ENCODE measurements at regions not wholly inside any gene's neighbourhood (a gene's known extent, or its start where the extent isn't known, plus 50 kb on each side); places are given as distances from the start of the nearest gene placed in this dataset.

DNA sequence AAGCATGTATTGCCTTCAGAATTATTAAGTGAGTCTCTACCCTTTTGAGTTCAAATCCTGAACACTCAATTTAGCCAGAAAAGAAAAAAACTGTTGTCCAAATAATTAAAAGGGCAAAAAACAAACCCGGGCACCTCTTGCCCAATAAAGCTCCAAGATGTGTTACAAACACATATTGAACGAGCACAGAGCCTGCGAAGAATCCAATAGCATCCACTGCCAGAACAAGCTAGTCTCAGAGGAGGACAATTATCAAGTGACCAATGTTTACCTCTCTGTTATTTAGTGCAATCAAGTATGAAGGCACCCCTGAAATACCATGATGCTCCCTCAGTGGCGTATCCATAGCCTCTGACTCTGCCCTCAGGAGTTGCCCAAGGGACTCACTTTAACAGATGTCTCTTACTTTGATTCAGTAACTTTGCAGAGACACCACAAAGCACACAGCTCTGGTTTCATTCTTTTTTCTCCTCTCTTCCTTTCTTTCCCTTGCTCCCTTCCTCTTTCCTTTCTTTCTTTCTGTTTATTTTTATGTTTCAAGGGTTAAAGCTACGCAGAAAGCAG, 93.5 kb upstream of the SPATS2L start:
- no peak for DNase-seq (ENCODE audit: low read depth)

DNA sequence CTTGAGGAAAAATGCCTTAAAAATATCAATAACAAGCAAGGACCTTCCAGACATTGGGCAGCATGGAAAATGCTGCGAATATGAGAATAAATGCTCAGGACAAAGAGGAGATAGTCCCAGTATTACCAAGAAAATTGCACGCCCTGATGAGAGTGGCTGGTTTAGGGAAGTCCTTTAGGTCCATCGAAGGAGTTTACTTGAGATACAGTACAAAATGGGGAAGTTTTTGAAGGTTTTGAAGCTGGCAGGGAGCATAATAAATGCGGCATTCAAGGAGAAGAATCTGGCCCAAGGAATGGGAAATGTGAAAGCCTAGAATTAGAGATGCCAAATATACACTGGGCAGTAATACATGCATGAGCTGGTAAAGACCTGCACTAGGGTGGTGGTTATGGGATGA, 90.2 kb upstream of the SPATS2L start:
- DNase-seq (ENCODE audit: low read depth): no peak

DNA sequence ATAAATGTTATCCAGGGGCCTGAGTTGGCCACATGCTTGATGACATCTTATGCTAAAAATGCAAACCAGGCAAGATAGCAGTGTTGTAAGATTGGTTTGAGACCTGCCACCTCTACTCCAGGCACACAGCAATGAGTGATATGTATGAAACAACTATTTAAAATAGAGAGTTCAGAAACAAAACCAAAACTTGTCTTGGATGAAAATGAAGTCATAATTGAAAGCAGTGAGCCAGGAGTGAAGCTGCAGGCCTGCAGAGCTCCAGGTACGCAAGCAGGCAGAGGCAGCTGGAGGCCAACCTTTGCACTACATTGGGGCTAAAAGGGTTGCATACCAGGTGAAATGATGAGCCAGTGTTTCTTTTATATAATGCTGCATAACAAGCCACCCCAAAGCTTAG, 89.2 kb upstream of the SPATS2L start:
- no peak for DNase-seq (ENCODE audit: low read depth)

DNA sequence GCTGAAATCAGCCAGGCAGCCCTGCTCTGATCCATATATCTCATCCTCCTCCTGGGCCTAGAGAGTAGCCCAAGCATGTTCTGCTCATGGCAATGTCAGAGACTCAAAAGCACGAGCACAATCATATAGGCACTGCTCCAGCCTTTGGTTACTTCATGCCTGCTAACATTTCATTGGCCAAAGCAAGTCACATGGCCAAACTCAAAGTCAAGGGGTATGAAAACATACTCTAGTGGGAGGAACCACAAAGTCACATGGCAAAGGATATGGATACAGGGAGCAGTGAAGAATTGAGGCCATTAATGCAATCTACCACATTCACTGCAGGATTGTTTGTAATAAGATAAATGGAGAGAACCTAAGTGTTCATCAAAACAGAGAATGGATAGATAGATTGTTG, 87.8 kb upstream of the SPATS2L start:
- no peak for DNase-seq (ENCODE audit: low read depth)

DNA sequence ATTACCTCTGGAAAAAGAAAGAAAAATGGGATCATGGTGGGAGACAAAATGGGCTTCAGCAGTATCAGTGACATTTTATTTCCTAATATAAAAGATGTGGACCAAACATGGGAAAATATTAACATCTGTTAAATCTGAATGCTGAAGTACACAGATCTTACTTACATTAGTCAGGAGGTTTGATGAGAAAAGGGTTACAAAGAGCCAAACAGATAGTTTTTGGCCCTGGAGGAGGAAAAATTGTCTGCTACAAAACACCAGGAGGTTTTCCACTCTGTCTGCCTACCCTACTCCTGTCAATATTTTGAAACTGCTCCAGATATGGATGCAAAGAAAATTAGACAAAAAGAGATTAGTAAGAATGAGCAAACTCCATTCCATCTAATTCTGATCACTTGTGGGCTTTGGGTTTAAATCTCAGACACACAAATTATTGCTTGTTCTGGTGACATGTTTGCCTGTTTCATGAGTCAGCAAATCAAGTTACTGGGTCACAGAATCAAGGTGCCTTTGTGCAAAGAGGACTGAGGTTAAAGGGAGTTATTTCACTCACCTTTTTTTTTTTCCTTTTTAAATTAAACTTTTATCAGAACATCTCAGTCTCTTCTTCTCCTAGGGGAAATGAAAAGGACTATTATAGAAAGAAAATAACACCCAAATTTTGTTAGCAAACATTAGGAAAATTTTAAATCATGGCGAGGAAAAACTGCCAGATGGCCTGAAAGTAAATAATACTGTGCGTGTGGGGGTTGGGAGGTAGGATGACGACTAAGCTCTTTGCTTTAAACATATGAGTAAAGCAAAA, 87.0 kb upstream of the SPATS2L start:
- DNase-seq (ENCODE audit: low read depth): no peak

DNA sequence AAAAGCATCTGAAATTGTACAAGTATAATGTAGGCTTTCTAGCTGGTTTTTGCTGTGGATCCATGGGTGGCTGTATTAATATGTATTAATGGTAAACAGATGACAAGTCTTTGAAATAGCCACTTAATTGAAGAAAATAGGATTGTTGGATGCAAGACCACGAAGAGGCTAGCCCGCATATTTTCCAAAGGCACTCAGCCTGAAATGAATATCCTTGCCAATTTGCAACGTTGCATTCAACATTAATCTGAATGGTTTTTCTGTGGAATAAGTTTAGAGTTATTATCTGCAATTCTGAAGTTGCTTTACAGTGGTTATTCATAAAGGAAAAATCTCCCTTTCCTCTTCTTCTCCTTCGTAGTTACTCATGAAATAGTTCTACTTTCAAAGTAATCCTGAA, 86.2 kb upstream of the SPATS2L start:
- no peak for DNase-seq (ENCODE audit: low read depth)

DNA sequence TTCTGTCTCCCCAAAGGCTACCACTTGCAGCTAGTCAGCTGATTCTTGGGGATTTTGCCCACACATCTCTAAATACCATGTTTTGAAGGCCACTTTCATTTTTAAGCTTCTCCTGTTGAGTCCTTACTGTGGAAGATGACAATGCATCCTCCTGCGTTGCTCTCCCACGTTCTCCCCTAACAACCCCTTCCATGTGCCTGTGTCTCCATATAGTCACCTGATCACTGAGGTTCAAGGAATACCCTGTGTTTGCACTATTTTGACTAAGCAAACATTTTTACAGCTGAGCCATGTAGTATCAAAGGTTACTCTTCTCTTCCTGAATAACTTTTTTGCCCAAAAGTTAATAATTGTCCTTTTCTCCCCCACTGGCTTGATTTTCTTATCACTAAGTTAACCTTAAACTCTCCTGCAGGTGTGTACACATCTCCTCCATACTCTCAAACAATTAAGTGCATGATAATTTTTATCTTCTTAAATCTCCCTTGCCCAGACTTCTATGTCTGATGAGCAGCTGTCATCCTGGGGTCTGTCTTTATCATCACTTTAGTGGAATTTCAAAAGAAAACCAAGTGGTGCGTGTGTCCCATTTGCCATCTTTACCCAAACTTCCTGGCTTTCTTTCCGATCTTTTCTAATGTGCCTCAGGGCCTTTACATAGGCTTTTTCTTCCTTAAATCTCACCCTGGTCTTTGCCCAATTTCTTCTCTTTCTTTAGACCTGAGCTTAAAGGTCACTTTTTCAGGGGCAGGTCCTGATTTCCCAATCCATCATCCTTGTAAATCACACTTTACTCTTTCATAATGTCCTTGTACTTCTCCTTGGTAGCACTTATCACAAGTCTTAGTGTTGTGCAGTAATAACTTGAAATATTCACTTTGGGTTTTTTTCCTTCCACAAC, 85.2 kb upstream of the SPATS2L start:
- DNase-seq (ENCODE audit: low read depth): no peak

DNA sequence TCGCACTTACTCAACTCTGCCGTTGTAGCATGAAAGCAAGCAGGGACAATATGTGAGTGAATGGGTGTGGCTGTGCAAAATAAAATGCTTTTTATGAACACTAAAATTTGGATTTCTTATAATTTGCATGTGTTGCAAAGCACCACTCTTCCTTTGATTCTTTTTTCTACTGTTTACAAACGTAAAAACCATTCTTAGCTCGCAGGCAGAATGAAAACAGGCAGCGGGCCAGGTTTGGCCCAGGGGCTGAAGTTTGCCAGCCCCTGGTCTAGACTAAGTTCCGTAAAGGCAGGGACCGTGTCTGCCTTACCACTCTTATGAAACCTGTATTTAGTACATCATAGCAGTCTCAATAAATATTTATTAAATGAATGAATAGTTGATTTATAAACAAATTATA, 83.7 kb upstream of the SPATS2L start:
- DNase-seq (ENCODE audit: low read depth): no peak

DNA sequence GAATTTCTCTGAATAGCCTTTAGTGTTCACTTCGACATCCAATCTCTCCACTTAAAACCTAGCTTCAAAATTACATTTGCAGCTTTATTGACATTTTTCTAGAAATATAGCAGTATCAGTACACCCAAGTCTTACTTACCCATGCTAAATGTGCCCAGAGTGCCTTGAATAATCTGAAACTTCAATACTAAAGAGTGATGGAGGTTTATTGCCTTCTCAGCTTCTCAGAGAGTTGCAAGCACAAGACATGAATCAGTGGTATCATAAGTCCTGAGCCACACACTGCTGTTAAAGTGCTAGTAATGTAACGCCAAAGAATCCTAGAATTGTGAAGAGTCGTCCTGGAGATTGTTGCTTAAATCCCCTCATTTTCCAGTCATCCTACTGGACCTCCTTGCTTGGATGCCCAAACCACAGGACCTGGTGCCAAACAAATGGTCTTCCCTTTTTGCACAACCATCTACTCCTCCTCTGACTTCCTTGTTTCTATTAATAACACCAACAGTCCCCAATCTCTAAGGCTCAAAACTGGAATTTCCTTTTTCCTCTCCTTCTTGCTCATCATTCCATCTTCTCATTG, 83.2 kb upstream of the SPATS2L start:
- DNase-seq (ENCODE audit: low read depth): no peak

DNA sequence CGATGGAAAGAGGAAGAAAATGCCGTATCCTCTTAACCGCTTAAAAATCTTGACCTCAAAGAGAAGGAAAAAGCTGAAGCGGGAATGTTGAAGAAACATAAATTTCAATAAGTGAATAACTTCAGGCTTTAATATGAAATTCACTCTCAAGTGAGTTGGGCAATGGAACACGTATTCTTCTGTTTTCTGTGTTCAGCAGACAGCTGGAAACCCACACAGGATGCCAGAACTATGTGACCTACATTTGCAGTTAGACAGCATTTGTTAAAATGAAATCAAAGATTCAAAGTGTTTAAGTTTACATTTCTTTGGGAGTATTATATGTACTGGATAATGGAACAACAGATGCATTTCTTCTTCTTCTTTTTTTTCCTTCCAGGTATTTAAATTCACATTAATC, 80.5 kb upstream of the SPATS2L start:
- DNase-seq (ENCODE audit: low read depth): no peak

DNA sequence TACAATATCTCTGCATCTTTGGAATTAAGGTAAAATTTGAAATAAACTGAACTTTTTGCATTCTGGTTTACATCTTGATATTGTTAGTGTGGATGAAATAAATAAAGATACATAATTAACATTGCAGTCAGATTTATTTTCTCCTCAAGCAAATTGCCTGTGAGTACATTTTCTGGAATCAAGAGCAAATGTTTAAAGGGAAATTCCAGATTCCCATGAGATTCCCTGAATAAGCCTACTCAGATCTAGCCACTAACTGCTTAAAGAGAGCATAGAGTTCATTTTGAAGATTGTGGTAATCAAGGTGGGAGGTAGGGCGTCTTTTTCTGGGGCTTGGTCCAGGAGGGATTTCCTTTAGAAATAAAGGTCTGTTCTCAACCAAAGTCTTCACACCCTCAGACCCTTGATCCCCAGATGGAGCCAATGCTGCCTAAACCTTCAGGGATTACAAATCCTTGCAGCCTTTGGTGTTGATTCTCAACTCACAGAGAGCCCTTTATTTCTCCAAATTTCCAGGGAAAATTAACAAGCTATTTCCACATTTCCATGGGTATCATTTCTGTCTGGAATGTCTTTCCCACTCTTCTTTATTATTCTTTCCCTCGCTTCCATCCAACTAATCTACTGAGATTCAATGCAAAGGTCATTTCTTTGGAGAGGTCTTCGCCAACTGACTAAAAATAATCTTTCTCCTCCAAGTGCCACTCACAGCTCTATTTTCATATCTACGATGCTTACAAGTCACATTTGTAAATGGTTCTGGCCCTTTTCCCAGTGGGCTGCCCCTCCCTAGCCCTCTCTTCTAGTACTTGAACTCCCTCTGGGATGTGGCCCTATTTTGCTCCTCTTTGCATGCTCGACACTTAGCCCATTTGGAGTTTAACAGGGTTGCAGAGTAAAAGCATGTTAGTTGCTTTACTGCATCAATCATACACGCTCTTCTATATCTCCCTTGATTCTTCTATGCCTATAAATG, 79.8 kb upstream of the SPATS2L start:
- DNase-seq (ENCODE audit: low read depth): no peak

DNA sequence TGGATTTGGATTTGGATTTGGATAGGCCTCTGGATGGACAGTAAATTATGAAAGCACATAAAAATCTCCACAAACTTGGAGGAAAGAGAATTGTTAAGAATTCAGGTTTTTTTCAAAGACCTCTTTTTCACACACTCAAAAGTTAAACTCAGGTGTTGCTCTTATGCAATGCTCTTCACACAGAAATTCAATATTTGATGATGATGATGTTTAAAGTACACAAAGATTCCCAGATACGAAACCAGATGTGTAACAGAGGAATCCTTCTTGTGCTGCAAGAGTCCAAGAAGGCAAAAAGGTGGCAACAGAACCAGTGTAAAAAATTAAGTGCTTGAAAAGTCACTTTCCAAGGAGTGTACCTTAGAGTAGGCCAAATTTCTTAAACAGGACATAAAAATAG, 75.8 kb upstream of the SPATS2L start:
- DNase-seq (ENCODE audit: low read depth): no peak

DNA sequence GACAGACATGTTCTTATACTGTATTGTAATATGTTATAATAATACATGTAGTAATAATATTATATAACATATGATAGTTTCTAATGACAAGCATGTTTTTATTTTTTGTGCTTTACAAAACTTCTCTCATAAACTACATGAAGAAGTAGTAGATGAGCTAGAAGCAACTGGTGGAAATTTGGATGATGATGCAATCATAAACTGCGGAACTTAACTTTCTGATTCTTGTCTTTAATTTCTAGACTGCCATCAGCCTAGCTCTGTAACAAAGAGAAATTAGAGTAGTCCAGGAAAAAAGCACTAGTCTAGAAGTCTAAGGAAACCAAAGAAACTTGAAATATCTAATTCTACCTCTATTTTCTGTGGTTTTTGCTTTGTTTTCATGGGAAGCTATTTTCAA, 71.0 kb upstream of the SPATS2L start:
- DNase-seq (ENCODE audit: low read depth): no peak

DNA sequence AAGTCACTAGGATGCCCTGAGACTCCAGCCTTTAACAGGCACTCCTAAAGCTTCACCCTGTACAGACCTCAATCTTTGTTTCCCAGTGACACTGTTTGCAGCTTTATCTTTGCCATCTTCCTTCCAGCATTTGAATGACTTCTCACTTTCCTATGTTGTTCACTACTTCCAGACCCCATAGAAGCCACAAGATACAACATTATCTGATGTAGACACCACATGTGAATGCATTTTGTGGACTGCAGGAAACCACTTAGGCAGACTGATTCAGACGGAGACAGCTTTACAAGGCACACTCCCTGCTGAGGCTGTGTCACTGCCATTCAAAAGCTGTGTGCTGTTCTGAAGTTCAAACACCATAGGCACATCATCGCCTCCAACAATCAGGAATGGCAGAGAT, 67.3 kb upstream of the SPATS2L start:
- no peak for DNase-seq (ENCODE audit: low read depth)

DNA sequence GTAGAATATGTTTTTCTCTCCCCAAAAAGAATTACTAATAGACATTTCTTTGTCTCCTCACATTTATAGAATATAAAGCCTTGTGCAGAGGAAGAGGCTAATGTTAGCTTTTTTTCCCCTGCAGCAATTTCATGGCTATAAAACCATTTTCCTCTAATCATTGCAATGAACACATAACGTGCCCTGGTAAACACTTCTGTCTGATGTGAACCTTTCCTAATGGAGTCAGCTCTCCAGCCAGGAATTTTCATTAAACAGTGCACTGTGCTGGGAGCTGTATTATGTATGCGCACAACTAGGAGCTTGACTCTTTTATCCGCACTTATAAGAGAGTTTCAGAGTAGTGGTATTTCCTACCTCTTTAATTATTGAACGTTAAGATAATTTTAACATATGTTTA, 63.9 kb upstream of the SPATS2L start:
- no peak for DNase-seq (ENCODE audit: low read depth)

DNA sequence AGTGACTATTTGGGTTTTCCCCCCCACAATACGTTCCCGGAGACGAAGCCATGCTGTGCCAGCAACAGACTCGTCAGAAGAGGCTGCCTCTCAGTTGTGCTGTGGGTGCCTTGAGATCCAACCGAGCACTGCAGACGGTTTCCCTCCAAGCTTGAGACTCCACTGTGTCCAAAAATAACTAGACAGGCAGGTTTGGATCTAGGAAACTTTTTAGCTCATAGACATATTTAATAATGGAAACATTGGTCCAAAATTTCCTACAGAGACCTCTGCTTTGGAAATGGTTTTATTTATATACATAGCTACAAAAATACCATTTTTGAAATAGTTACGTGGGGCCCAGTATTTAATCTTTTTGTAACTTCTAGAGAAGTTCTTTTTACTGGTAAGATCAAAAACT, 63.1 kb upstream of the SPATS2L start:
- DNase-seq (ENCODE audit: low read depth): no peak

DNA sequence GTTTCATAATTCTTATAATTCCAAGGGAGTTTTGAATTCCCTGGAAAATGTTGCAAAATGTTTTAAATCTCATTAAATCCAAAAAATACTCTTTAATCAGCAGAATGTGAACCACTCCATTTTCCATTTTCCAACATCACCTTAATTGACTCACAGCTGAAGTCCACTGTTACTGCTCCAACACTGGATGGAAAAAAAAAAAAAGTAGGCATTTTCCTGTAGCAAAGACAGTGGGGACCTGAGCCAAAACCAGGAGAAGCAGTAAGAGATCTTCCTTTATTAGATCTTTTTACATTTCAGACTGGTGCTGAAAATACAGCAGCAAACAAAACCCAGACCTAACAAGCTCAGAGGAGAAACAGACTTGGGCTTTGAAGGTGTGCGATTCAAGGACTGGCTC, 62.4 kb upstream of the SPATS2L start:
- DNase-seq (ENCODE audit: low read depth): no peak

DNA sequence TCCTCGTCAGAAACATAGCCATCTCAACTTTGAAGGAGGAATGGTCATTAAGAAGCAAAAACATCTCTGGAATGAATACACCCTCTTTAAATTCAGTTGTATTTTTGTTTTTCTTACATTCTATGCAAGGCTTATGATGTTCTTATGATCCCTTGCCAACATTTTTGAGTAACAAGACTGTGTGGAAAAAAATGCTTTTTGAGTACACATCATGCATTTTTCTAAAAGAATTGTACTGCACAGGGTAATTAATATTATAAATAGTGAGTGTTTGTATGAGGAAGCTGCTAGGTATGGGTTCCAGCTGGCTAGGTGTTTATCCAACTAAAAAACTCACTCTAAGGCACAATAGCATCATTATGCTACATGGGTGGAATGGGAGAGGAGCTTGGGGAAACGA, 59.0 kb upstream of the SPATS2L start:
- DNase-seq (ENCODE audit: low read depth): no peak

DNA sequence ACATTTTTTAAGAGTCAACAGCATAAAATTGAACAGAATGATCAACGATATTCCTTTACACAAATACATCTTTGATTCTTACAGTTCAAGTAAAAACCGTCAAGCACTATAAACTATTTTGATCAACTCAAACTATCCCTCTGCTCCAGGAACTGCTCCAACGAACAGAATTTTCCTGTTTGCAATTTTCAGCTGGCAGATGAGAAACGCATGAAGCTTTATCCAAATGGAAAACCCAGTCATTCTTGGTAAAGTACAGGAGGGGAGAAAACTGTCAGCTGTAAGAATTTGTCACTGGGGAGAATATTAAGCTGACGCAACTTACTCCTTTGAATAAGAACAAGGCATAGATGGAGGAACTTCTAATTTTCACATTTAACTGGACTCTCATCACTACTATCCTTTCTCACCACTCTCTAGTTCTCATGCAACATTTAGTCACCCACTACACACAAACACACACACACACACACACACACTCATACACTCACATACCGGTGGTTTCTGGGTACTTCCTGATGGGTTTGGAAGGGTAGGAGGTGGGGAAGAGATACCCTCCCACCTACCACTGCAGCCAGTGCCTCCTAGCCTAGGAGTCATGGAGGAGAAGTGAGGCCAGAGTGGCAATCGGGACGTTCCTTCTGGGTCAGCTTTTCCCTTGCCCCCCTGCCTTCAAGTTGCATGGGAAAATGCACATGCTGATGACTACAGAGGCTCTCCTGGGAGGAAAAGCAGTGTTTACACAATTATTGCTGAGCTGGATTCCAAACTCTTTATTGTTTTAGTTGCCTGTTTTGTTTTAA, 54.0 kb upstream of the SPATS2L start:
- DNase-seq (ENCODE audit: low read depth): peak; percentile 71

DNA sequence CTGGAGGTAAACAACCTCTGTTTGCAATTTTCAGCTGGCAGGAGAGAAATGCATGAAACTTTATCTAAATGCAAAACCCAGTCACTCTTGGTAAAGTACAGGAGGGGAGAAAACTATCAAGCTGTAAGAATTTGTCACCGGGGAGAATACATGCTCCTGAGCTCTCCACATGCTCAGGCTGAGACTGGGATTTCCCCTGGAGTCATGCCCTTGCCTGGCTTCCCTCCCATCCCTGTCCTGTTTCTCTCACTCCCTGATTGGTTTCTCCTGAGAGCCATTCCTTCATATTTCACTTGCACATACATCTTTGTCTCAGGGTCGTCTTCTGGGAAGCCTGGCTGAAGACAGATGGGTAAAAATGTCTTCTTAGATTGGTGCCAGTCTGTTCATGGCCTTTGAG, 52.9 kb upstream of the SPATS2L start:
- no peak for DNase-seq (ENCODE audit: low read depth)

DNA sequence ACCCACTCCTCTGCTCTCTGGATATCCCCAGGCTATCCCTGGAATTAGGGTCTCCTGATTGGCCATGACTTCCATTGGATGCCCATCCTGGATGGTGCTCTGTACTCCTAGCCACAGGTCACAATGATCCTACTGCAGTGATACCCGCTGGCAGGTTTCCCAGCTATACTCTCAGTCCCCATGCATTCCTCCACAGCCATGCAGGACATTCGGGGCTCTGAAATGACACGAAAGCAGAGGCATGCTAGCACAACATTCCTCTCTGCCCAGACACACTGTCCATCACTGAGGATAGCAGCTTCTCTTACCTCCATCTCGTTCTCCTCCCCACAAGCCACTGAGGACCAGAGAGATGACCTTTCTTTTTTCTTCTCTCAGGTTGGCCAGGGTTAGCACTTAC, 51.7 kb upstream of the SPATS2L start:
- no peak for DNase-seq (ENCODE audit: low read depth)
